Kidney (tissue), 13 donors: ENCODE measurements at regions not wholly inside any gene's neighbourhood (a gene's known extent, or its start where the extent isn't known, plus 50 kb on each side); places are given as distances from the start of the nearest gene placed in this dataset.

Experiments used
- DNase-seq, 5 donors: peaks; one replicate each; pipeline ENCODE4 v3.0.0-alpha.2; 2013 to 2020
- FAIRE-seq: peaks from 2 replicates; lab custom pipeline; 2012; peaks lifted over from hg19 to GRCh38; lab: Jason Lieb, UNC
- H3K27ac ChIP-seq, 2 donors: one replicate each; pipeline ENCODE4 v1.7.0; 2013; ENCODE audit warnings: low read depth in 2 of 2, low read length in 2 of 2, inconsistent platforms in 1 of 2
- H3K27me3 ChIP-seq: one replicate; pipeline ENCODE4 v1.7.1; 2013; ENCODE audit warnings: low read length, inconsistent platforms; ENCODE audit not compliant: control insufficient read depth, insufficient read depth
- H3K36me3 ChIP-seq, 3 donors: one replicate each; pipeline versions ENCODE4 v1.7.0 to v1.7.1; 2013; ENCODE audit warnings: low read length in 3 of 3, control low read depth in 1 of 3, inconsistent platforms in 1 of 3; ENCODE audit not compliant: insufficient read depth in 3 of 3, control insufficient read depth in 2 of 3
- H3K4me1 ChIP-seq, 3 donors: one replicate each; pipeline versions ENCODE4 v1.7.0 to v1.7.1; 2013; ENCODE audit warnings: low read length in 3 of 3, inconsistent platforms in 1 of 3, low read depth in 1 of 3; ENCODE audit not compliant: control insufficient read depth in 2 of 3, insufficient read depth in 2 of 3
- H3K4me3 ChIP-seq, 3 donors: one replicate each; pipeline versions ENCODE4 v1.7.0 to v1.8.1; 2013; ENCODE audit warnings: low read length in 3 of 3, control low read depth in 1 of 3, inconsistent platforms in 1 of 3
- H3K9ac ChIP-seq, 3 donors: one replicate each; pipeline versions ENCODE4 v1.7.0 to v1.7.1; 2013; ENCODE audit warnings: low read length in 3 of 3, control low read depth in 1 of 3, inconsistent platforms in 1 of 3
- H3K9me3 ChIP-seq, 3 donors: one replicate each; pipeline versions ENCODE4 v1.7.0 to v1.7.1; 2013; ENCODE audit warnings: low read length in 3 of 3, control low read depth in 1 of 3, inconsistent platforms in 1 of 3; ENCODE audit not compliant: control insufficient read depth in 2 of 3, insufficient read depth in 1 of 3
- CTCF ChIP-seq: IDR thresholded peaks from 3 replicates; pipeline ENCODE4 v1.5.1; 2012; ENCODE audit warnings: mild to moderate bottlenecking, moderate library complexity, borderline replicate concordance; ENCODE audit not compliant: insufficient read depth; ENCODE audit errors: extremely low read depth
- intact Hi-C: fragments of 100-400 bp; cut with DNase I; formaldehyde crosslinking; loops from one replicate; pipeline ENCODE4 v1.11.1; 2022
- donor health status: control.
- donor health status: control.
- donor health status: control.
- donor health status: control.
- donor health status: control.
- donor health status: DM: yes; HTN: yes; CAD: no.
- donor health status: Normal renal cell carcinoma (clear cell type).

- intact Hi-C loops = no loop called here
- FAIRE-seq (no peak), DNase-seq (peak in 1 of 5 donors; percentile 18)
- Histone ChIP-seq H3K9ac (no peak overlapping the region), H3K4me1 (no peaks in the 10 kb centered on the region), H3K36me3 (no peaks in the 10 kb centered on the region), H3K4me3 (no peak overlapping the region), H3K27ac (no peak overlapping the region), H3K9me3 (no peaks in the 10 kb centered on the region), H3K27me3 (no peaks in the 10 kb centered on the region)
- TF ChIP-seq CTCF = no peak
Observed at GRCh38 chr13:65416784-65417183, 1813.4 kb downstream of the PCDH9 start.

- no peak overlapping the region for H3K4me3 ChIP-seq
- no peaks in the 10 kb centered on the region for H3K4me1 ChIP-seq
- H3K27me3 ChIP-seq = no peaks in the 10 kb centered on the region
- no peaks in the 10 kb centered on the region for H3K36me3 ChIP-seq
- TF ChIP-seq CTCF = no peak
- FAIRE-seq (no peak), DNase-seq (no peak)
- intact Hi-C loops = no loop called here
- H3K9ac ChIP-seq = no peak overlapping the region
- no peaks in the 10 kb centered on the region for H3K9me3 ChIP-seq
- H3K27ac ChIP-seq = no peak overlapping the region
Observed at GRCh38 chr13:65414187-65414586, 1815.9 kb downstream of the PCDH9 start.

GRCh38 chr13:65411521-65411920 lies 1818.6 kb downstream of the PCDH9 start:
- Histone ChIP-seq H3K4me3 (no peak overlapping the region), H3K4me1 (no peaks in the 10 kb centered on the region), H3K9me3 (no peaks in the 10 kb centered on the region), H3K27me3 (no peaks in the 10 kb centered on the region), H3K9ac (no peak overlapping the region), H3K27ac (no peak overlapping the region), H3K36me3 (no peaks in the 10 kb centered on the region)
- intact Hi-C loops = no loop called here
- no peak for TF ChIP-seq CTCF
- DNase-seq (no peak), FAIRE-seq (no peak)

GRCh38 chr13:65410791-65411190 lies 1819.3 kb downstream of the PCDH9 start:
- H3K27ac ChIP-seq = no peak overlapping the region
- H3K4me3 ChIP-seq = no peak overlapping the region
- FAIRE-seq (no peak), DNase-seq (no peak)
- no peaks in the 10 kb centered on the region for H3K27me3 ChIP-seq
- intact Hi-C loops = no loop called here
- TF ChIP-seq CTCF = no peak
- H3K36me3 ChIP-seq = no peaks in the 10 kb centered on the region
- no peak overlapping the region for H3K9ac ChIP-seq
- no peaks in the 10 kb centered on the region for H3K4me1 ChIP-seq
- H3K9me3 ChIP-seq = no peaks in the 10 kb centered on the region
